ENCODE measurements at regions not wholly inside any gene's neighbourhood (a gene's known extent, or its start where the extent isn't known, plus 50 kb on each side); places are given as distances from the start of the nearest gene placed in this dataset.

- DNase-seq (peak in 3 of 5 donors; percentile 30 to 75 (median 70)), FAIRE-seq (no peak)
- intact Hi-C loops (cut with DNase I) = no loop called here
- no peak overlapping the region for H3K27ac ChIP-seq (ENCODE audit: low read depth in 2 of 2, low read length in 2 of 2)
- no peaks in the 10 kb centered on the region for H3K9me3 ChIP-seq (ENCODE audit: control insufficient read depth in 2 of 3, insufficient read depth in 1 of 3, low read length in 3 of 3)
- H3K9ac ChIP-seq (ENCODE audit: low read length in 3 of 3) = no peak overlapping the region
- no peak overlapping the region for H3K4me3 ChIP-seq (ENCODE audit: low read length in 3 of 3)
- TF ChIP-seq CTCF (IDR thresholded peaks at IDR 0.05; ENCODE audit: borderline replicate concordance, extremely low read depth, insufficient read depth) = no peak
- H3K4me1 ChIP-seq (ENCODE audit: control insufficient read depth in 2 of 3, insufficient read depth in 2 of 3, low read depth in 1 of 3, low read length in 3 of 3) = peaks cover 0 to 8% (median 0%) of the 10 kb centered on the region in 3 donors
- H3K36me3 ChIP-seq (ENCODE audit: control insufficient read depth in 2 of 3, insufficient read depth in 3 of 3, low read length in 3 of 3) = no peaks in the 10 kb centered on the region
- H3K27me3 ChIP-seq (ENCODE audit: control insufficient read depth, insufficient read depth, low read length) = no peaks in the 10 kb centered on the region
These were observed 142.1 kb upstream of the IPO9 start for GRCh38 chr1:201686714-201687455.

- H3K4me1 ChIP-seq (ENCODE audit: control insufficient read depth in 2 of 3, insufficient read depth in 2 of 3, low read depth in 1 of 3, low read length in 3 of 3) = peaks cover 0 to 8% (median 0%) of the 10 kb centered on the region in 3 donors
- intact Hi-C loops (cut with DNase I) = no loop called here
- no peak overlapping the region for H3K9ac ChIP-seq (ENCODE audit: low read length in 3 of 3)
- no peaks in the 10 kb centered on the region for H3K9me3 ChIP-seq (ENCODE audit: control insufficient read depth in 2 of 3, insufficient read depth in 1 of 3, low read length in 3 of 3)
- TF ChIP-seq CTCF (IDR thresholded peaks at IDR 0.05; ENCODE audit: borderline replicate concordance, extremely low read depth, insufficient read depth) = no peak
- H3K27me3 ChIP-seq (ENCODE audit: control insufficient read depth, insufficient read depth, low read length) = no peaks in the 10 kb centered on the region
- DNase-seq = no peak
- no peak for FAIRE-seq
- no peak overlapping the region for H3K4me3 ChIP-seq (ENCODE audit: low read length in 3 of 3)
- H3K27ac ChIP-seq (ENCODE audit: low read depth in 2 of 2, low read length in 2 of 2) = no peak overlapping the region
- no peaks in the 10 kb centered on the region for H3K36me3 ChIP-seq (ENCODE audit: control insufficient read depth in 2 of 3, insufficient read depth in 3 of 3, low read length in 3 of 3)
These were observed 140.4 kb upstream of the IPO9 start for GRCh38 chr1:201688514-201688913.

- no peak for TF ChIP-seq CTCF (IDR thresholded peaks at IDR 0.05; ENCODE audit: borderline replicate concordance, extremely low read depth, insufficient read depth)
- Histone ChIP-seq H3K4me3 (ENCODE audit: low read length in 3 of 3) (no peak overlapping the region), H3K27me3 (ENCODE audit: control insufficient read depth, insufficient read depth, low read length) (no peaks in the 10 kb centered on the region), H3K9ac (ENCODE audit: low read length in 3 of 3) (no peak overlapping the region), H3K4me1 (ENCODE audit: control insufficient read depth in 2 of 3, insufficient read depth in 2 of 3, low read depth in 1 of 3, low read length in 3 of 3) (peaks cover 0 to 8% (median 0%) of the 10 kb centered on the region in 3 donors), H3K9me3 (ENCODE audit: control insufficient read depth in 2 of 3, insufficient read depth in 1 of 3, low read length in 3 of 3) (no peaks in the 10 kb centered on the region), H3K27ac (ENCODE audit: low read depth in 2 of 2, low read length in 2 of 2) (no peak overlapping the region), H3K36me3 (ENCODE audit: control insufficient read depth in 2 of 3, insufficient read depth in 3 of 3, low read length in 3 of 3) (no peaks in the 10 kb centered on the region)
- intact Hi-C loops (cut with DNase I) = no loop called here
- DNase-seq (no peak), FAIRE-seq (no peak)
These were observed 139.3 kb upstream of the IPO9 start for GRCh38 chr1:201689647-201690046.
